A172 (cell line): ENCODE measurements at regions not wholly inside any gene's neighbourhood (a gene's known extent, or its start where the extent isn't known, plus 50 kb on each side); places are given as distances from the start of the nearest gene placed in this dataset.
"Not testable (repeated sequence)": the region's sequence is repeated elsewhere in the genome, so short reads cannot be mapped to it uniquely, and the experiment has no call there.

Source experiments
- DNase-seq: peaks from one replicate; pipeline ENCODE4 v3.0.0-alpha.2; 2015; ENCODE audit warnings: low spot score

DNA sequence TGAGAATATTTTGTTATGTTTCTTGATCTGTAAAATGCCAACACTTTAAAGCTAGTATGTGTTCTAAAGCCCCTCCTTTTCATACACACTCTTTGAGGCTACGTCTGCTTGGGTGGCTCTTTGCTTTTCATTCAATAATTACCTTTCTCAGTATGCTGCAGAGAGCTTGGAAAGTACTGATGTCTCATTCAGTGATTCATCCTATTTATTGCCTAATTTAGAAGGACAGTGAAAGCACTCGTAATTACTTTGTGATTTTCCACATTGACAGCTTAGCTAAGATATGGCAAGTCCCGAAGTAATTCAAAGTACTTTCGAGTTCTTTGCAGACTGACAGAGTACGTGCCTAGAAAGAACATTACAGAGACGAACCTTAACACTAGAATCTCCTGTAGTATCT lies 57.2 kb downstream of the BMP15 start:
- DNase-seq, result no peak

DNA sequence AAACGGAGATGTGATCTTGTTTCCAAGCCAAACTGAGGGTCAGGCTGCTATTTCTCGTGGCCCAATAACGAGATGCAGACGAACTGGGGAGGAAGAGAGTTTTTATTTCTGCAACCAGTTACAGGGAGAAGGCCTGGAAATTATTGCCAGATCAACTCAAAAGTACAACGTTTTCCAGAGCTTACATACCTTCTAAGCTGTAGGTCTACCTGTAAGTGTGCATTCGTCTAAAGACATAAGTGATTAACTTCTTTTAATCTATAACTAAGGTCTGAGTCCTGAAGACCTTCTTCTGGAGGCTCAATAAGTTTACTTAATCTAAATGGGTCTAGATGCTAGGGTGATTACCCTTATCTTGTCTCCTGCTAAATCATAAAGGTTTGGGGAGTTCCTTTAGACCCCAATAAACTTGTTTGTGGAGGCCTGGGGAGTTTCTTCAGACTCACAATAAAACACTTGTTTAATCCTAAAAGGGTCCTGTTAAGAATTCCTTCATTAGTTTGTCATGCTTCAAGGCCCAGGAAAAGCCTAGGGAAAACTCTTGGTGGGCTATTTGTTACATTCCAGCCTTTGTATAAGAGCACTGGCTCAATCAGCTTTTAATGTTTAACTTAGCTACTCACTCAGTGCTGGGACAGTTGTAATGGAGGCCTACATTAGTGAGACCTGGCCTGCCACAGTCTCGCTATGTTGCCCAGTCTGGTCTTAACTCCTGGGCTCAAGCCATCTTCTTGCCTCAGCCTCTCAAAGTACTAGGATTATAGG lies 58.5 kb downstream of the BMP15 start:
- not testable (repeated sequence) for DNase-seq

DNA sequence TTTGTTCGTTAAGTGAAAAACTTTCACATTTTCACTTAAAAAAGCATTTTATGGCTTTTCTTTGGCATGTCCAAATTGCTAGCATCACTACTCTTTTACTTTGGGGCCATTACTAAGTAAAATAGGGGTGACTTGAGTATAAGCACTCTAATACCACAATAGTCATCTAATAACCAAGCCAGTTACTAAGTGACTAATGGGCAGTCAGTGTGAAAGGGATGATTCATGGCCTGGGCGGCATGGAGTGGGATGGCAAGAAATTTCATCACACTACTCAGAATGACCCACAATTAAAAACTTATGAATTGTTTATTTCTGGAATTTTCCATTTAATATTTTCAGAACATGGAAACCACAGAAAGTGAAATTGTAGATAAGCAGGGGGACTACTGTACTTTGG lies 60.9 kb downstream of the BMP15 start:
- DNase-seq, result no peak

DNA sequence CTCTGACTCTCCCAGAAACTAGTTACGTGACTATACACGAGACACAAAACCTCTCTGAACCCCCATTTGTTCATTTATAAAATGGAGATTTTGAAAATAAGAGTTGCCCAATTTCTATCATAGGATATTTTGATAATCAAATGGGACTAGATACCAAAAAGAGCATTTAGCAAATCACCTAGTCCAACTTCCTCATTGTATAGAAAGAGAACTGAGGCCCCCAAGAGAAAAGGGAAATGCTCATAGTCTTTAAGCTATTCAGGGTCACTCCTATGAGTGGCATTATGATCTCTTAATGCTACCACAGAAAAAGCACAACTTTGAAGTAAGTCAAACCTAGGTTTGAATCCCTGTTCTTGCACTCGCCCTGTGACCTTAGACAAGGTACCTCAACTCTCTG lies 62.7 kb downstream of the BMP15 start:
- DNase-seq, result no peak

DNA sequence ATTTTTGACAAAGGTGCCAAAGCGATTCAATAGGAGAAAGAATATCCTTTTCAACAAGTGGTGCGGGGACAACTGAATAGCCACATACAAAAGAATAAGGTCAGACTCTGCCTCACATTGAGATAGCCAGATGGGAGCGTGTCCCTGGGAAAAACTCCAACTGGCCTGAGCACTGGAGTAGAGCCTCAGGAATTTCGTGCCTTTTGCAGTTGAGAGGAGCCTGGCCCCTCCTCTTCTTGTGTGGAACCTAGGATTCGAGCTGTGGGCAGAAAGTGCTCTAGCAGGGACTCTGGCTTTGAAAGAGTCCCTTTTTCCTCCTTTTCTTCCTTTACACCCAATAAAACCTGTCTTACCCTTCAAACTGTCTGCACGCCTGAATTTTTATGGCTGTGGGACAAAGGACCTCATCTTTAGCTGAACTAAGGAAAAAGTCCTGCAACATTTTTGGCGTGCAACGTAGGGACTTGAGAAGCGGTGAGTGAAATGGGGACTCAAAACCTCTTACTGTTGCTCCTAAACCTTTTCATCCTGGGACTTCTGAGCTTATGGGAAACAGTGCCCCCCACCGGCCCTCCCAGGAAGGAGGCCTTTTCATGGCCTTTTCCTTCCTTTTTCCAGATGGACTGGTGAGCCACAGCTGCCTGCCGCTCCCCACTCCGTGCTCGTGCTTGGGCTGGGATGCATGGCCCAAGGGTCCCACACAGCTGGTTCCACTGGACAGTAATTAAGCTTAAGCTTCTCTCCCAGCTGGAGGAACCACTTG lies 68.6 kb downstream of the BMP15 start:
- no peak for DNase-seq

DNA sequence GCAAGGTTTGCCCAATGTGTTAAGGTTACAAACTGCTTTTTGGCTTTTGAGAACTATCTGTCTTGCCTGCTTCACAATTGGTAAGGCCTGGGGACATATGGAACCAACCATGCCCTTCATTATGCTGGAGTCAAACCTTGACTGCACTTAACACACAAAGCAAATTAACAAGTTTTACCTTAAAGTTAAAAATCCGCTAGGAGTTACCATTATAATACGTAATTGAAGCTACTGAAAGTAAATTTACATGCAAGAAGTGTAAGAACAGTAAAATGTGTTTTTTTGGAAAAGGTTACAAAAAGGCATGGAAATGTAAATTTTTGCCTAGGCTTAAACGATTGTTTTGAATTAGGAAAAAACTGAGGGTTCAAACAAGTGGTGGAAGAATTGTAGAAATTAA lies 69.7 kb downstream of the BMP15 start:
- no peak for DNase-seq

DNA sequence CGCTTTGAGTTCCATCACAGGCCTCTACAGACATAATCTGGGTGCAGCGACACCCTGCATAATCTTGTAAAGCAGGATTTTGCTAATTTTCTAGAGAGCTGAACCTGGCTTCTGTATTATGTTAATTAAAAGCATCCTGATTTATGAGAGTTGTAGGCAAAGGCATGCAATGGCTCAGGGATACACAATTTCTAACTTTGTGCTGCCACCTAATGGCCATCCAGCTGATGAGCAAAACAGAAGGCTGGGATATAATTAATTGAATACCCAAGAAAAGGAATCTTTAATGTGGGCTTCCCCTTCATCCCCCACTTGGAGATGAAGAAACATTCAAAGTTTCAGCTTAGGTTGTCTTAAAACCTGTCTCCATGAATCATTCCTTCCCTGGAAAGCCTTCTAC lies 78.1 kb downstream of the BMP15 start:
- peak; percentile 0 for DNase-seq

DNA sequence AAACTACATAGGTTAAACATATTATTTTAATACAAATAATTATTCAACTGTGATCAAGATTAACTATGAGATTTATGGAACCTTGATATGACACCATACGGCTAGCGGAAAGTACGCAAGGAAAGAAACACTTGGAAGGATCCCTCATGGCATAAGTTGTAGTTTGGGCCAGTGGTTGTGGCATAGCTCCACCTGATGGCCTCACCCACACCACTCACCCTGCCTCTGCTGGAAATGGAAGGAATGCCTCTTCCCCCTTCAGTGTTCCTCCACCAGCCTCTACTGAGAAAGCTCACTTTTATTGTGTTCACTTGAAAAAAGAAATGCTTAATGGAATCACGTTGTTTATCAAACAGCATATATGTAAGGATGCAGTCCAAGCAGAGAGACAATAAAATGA lies 86.4 kb downstream of the BMP15 start:
- no peak for DNase-seq

DNA sequence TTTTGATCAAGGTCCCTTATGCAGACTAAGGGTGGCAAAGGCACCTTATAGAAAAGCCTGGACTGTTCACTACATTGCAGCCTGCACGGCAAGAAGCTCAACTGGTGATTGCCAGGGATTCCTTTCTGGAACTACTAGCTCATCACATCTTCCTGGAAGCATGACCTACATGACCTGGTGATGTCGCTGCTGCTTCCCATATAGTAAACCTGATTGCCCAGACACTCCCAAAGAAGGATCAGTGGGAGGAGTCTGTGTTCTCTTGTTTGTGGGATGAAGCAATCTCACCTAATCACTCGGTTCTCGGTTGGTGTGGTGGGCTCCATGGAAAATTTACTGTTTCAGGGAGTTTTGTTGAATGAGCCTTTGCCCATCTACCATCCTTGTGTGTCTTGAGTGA lies 89.8 kb downstream of the BMP15 start:
- DNase-seq, result not testable (repeated sequence)

DNA sequence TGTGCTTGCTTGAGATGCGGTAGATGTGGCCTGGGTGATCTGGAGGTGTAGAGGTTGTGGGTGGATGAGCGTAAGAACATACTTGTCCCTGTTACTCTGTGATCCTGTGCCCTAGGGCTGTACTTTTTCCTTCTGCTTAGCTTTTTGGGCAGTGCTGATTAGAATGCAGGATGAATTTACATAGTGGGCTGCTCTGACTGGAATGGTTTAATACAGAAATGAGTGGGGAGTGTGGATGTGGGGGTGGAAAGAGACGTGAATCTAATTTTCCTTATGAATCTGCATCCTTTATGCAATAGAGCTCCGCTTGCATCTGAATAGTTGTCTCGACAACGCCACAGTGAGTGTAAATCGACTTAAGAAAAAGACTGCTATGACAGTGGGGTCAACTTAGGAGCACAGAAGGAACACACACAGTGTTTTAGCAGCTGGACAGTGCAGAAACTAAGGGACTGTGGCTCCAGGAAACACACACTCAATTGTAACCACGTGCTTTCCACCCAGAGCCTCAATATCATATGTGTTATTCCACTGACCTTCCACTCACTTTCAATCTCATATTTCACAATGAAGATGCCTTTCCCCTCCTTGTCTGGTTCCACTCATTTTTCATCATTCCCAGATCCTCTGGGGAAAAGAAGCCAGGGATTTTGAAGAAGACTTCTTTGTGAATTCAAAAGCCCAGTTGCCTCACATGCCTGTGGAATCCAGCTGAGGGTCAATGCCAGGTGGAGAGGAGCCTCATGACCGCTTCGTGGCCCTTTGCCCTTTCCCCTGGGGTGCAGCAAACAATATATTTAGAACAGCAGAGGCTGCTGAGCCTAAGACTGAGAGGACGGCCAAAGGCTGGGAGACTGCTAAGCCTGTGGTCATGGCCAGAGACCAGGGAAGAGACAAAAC lies 91.4 kb downstream of the BMP15 start:
- not testable (repeated sequence) for DNase-seq

DNA sequence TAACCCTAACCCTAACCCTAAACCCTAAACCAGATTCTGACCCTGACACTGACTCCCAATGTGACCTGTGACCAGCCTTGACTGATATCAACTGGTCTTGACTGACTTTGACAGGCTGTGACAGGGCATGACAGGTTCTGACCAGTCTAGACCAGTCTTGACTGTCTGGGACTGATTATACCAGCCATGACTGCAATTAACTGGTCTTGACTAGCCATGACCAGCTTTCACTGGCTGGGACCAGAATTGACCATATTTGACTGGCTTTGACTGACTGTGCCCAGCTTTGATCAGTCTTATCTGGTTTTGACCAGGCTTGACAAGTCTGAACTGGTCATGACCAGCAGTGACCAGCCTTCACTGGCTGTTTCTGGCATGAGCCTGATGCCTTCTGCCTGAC lies 95.5 kb downstream of the BMP15 start:
- no peak for DNase-seq

DNA sequence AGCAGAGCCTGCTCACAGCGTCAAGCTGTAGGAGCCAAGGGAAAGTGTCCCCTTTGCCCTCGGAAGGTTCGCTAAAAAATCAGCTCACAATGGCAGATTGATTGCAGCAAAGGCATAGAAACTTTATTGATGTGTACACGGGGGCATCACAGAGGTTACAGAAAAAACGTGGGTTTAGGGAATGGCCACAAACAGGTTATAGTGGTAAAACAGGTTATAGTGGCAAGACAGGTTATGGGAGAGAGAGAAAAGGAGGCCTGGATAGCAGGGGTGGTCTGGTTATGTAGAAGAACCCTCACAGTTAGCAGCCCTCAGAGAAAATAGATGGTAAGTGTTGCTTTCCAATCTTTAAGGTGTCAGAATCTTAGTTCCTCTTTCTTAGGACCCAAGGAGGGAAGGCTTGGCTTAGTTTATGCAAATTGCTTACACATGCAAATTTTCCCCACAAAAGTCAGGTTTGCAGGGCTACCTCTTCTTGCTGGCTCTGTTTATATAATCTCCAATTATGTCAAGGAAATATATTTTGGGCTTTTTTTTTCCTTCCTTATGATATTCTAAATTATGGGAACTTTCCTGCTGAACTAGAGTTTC lies 113.7 kb downstream of the BMP15 start:
- no peak for DNase-seq

DNA sequence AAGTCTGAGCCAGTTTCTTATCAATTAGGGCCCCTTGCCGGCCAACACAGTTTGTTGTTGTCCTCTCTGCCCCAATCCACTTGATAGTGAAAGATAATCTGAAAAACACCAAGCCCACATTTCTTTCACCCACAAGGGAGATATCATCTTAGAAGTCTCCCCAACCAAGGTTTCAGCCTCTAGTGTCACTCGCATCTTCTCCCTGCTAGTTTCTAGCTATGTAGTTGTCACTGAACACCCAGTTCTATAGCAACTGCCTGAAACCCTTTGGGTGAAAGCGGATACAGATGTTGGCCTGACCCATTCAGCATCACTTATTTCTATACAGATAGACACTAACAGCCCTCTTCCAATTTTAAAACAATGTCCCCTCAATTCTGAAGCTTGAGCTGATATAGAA lies 116.3 kb downstream of the BMP15 start:
- no peak for DNase-seq

DNA sequence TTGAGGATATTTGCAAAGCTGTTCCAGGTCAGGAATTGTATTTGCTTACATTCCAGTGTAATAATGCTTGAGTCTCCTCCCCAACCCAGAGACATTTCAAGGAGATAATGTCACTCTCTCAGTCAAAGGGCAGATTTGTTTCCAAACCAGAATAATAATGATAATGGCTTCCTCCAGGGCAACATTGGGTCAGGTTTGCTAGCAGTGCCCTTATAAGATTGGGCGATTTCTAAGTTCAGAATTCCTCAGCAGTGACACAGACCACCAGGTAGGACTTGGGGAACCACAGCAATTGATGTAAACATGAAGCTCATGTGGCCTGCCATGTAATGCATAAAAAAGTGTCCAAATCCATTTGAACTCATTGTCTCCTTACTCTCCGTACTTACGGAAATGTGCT lies 125.2 kb downstream of the BMP15 start:
- no peak for DNase-seq

DNA sequence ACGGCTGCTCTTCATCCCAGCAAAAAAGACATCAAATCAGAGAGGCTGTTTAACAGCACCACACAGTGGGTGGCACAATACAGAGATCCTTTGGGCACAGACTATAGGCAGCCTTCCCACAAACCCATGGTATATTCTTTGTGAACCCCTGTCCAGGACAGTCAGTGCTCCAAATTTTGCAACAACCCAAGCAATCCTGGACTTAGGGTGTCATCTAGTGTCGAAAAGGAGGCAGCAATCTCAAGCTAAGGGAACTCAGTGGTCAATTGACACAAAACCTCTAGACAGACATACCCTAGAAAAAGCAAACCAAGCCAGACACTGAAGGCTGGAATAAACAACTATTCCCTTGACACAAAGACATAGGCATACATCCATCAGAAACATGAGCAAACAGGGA lies 137.4 kb downstream of the BMP15 start:
- no peak for DNase-seq

DNA sequence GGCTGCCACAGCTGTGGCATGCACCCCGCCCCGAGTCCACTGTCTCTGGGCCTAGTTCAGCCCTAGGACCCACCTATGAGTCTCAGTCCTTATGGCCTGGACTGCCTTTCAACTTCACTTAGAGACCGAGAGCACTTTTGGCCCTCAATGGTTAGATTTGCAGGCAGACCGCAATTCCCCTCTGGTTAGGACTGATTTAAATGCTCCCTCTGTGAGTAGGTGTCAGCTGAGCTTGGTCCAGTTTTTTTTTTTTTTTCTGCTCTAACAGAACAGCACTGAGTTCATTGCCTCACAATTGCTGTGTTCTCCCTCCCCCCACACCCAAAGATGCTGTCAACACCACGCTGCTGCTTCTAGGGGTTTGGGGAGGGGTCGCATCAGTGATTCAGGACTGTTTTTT lies 143.2 kb downstream of the BMP15 start:
- no peak for DNase-seq

DNA sequence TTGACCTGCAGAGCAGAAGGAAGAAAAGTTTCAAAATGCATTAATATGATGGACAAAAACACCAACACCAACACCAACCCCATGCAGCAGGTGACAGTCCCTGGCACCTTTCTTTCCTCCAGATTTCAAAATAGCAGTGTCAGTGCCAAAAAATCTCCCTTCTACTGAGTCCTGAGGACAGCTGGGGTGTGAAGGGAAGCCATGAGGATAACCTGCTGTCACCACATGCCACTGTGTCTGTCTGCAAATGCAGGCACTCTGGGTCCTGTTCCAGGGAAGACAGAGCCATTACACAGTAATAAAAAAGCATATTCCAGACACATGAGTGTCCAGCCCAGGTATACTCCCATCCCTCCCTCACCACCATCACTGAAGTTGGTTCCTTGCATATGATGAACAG lies 187.5 kb downstream of the BMP15 start:
- DNase-seq, result no peak

DNA sequence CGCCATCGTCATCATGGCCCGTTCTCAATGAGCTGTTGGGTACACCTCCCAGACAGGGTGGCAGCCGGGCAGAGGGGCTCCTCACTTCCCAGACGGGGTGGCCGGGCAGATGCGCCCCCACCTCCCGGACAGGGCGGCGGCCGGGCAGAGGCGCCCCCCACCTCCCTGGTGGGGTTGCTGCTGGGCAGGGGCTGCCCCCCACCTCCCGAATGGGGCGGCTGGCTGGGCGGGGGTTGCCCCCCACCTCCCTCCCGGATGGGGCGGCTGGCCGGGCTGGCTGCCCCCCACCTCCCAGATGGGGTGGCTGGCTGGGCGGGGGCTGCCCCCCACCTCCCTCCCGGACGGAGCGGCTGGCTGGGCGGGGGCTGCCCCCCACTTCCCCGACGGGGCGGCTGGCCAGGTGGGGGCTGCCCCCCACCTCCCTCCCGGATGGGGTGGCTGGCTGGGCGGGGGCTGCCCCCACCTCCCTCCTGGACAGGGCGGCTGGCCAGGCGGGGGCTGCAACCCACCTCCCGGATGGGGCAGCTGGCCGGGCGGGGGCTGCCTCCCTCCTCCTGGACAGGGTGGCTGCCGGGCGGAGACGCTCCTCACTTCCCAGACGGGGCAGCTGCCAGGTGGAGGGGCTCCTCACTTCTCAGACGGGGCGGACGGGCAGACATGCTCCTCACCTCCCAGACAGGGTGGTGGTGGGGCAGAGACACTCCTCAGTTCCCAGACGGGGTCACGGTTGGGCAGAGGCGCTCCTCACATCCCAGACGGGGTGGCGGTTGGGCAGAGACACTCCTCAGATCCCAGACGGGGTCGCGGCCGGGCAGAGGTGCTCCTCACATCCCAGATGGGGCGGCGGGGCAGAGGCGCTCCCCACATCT lies 208.8 kb downstream of the BMP15 start:
- not testable (repeated sequence) for DNase-seq

DNA sequence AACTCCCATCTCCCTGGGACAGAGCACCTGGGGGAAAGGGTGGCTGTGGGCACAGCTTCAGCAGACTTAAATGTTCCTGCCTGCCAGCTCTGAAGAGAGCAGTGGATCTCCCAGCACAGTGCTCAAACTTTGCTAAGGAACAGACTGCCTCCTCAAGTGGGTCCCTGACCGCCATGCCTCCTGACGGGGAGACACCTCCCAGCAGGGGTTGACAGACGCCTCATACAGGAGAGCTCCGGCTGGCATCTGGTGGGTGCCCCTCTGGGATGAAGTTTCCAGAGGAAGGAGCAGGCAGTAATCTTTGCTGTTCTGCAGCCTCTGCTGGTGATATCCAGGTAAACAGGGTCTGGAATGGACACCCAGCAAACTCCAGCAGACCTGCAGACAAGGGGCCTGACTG lies 206.9 kb upstream of the NUDT10 start:
- not testable (repeated sequence) for DNase-seq

DNA sequence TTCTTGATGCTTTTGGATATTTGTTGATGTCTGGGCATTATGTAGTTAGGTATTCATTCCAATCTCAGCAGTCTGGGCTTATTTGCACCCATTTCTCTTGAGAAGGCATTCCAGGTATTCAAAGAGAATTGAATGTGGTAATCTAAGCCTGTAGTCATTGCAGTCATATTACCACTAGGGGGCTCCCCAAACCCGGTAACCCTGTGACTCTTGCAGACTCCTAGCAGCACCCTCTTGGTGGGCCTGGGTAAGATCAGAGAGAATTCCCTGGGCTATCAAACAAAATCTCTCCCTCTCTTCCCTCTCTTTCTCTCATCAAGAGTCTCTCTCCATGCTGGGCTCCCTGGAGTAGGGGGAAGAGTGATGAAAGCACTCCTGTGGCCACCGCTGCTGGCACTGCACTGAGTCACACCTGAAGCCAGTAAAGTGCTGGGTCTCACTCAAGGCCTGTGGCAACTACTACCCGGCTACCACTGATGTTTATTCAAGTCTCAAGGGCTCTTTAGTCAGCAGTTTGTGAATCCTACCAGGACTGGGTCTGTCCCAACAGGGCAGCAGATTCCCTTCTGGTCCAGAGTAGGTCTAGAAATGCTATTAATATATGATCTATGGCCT lies 187.7 kb upstream of the NUDT10 start:
- DNase-seq, result peak; percentile 0

DNA sequence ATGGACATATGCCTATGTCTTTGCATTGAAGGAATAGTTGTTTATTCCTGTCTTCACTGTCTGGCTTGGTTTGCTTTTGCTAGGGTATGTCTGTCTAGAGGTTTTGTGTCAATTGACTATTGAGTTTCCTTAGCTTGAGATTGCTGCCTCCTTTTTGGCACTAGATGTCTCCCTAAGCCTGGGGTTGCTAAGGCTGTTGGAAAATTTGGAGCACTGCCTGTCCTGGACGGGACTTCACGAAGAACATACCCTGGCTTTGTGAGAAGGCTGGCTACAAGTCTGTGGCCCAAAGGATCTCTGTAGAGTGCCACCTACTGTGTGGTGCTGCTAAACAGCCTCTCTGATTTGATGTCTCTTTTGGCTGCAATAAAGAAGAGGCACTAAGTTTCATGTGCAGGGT lies 183.8 kb upstream of the NUDT10 start:
- DNase-seq, result no peak
